AML-193 (cell line): ENCODE measurements at regions not wholly inside any gene's neighbourhood (a gene's known extent, or its start where the extent isn't known, plus 50 kb on each side); places are given as distances from the start of the nearest gene placed in this dataset.

Source experiments
- DNase-seq, 2 experiments: peaks; one replicate each; lab custom pipeline; 2025; lab: John Stamatoyannopoulos, UW

- DNase-seq: no peak
These were observed 65.0 kb downstream of the NOL4 start for GRCh38 chr18:34159691-34160185.

GRCh38 chr18:34158881-34159690, 65.6 kb downstream of the NOL4 start:
- no peak for DNase-seq

DNA sequence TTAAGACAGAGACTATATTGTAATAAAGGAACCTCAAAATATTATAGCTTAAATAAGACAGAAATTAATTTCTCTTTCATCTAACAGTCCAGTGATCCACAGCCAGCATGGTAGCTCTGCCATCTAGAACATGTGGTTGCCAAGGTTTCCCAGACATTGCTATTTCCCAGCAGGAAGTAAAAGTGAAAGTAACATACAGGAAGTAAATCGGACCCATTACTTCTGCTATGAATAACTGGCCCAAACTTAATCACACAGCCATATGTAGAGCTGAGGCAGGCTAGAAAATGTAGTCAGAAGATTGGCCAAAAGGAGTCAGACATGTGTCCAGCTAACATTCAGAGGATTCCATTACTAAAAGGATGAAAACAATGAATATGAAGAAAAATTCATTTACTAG, 71.0 kb downstream of the NOL4 start:
- peak; percentile 27 to 35 for DNase-seq

- no peak for DNase-seq
These were observed 93.7 kb downstream of the NOL4 start for GRCh38 chr18:34131006-34131405.

DNA sequence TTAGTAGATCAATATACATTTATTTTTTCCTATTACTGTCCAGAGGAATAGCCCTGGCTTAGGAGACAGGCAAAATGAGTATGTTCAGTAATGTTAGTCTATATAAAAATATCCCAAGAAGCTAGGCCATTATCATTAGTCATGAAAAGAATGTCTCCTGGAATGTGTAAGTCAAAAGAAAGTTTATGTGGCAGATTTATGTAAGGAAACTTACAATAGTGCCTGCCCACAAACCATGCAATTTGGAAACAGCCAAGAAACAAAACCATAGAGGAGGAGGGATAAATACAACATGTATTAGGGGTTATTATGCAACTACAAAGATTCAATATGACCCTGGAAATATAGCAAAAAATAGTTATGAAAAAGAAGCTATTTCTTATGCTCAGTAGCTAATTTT, 96.3 kb downstream of the NOL4 start:
- DNase-seq: no peak

- DNase-seq: no peak
These were observed 98.6 kb downstream of the NOL4 start for GRCh38 chr18:34126121-34126520.

DNA sequence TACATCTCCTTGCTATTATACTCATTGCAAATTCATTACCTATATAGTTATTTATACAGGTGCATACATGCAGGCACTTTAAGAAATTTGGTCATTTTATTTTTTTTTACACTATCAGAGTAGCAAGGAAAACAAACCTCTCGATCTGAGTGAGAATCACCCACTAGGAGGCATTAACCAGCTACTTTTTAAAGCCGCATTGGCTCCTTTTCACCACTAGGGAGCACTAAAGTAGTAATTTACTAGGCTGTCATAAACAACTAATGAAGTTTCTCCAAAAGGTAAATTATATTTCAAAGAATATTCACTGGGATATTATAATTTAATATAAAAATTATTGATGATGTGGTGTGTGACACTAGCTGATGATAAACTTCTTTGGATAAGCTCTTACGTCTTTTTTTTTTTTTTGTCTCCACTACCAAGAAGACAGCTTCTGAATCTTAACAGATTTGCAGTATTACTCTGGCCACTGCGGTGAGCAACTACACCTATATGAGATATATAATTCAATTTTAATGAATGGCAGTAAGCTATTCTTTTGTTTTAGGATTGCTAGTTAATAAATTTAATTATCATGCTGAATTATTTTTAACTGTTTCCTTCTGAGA, 101.9 kb downstream of the NOL4 start:
- DNase-seq: peak; percentile 51 to 68

GRCh38 chr18:34121200-34121721, 103.5 kb downstream of the NOL4 start:
- DNase-seq: no peak

- DNase-seq: no peak
These were observed 104.4 kb downstream of the NOL4 start for GRCh38 chr18:34120294-34120693.

GRCh38 chr18:34117319-34117718, 107.4 kb downstream of the NOL4 start:
- no peak for DNase-seq

GRCh38 chr18:34115409-34116081, 109.2 kb downstream of the NOL4 start:
- DNase-seq: no peak

GRCh38 chr18:34114996-34115395, 109.7 kb downstream of the NOL4 start:
- DNase-seq: no peak

DNA sequence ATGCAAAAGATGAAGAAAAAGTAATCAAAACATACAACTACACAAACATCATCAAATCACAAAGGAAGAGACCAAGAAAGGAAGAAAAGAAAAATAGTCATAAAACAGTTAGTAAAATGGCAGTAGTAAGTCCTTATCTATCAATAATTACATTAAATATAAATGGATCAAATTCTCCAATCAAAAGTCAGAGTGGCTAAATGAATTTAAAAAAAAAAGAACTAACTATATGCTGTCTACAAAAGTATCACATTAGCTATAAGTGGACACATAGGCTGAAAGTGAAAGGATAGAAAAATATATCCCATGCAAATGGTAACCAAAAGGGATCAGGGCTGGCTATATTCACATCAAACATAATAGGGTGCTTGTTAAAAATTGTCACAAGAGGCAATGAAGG, 116.5 kb downstream of the NOL4 start:
- DNase-seq: no peak

DNA sequence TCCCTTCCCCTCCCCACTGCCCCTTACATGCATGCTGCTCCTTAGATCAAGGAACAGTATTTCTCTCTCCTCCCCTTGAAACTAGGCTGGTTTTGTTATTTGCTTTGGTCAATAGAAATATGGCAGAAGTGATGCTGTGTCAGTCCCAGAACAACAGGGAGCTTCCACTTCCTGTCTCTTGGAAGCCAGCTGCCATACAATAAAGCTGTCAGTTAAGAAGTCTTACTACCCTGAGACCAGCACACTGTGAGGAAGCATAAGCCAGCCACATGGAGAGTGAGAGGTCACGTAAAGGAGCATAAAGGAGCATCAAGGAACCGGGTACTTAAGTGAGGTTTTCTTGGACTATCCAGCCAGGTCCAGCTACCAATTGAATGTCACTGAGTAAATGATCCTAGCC, 126.6 kb downstream of the NOL4 start:
- DNase-seq: no peak

DNA sequence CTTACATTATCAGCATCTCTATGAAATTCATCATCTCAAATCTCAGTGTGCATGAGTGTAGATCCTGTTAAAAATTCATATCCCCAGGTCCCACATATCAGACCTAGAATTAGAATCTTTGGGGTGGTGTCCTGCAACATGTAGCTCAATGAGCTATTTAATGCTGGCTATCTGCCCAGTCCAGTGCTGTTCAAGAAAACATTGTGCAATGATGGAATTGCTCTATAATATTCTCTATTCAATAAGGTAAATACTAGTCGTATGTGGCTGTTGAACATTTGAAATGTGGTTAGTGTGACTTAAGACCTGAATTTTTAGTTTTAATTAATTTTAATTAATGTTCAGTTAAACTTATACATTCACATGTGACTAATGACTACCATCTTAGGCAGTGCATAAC, 127.4 kb downstream of the NOL4 start:
- no peak for DNase-seq

- no peak for DNase-seq
These were observed 130.6 kb downstream of the NOL4 start for GRCh38 chr18:34094148-34094547.

- DNase-seq: no peak
These were observed 131.9 kb downstream of the NOL4 start for GRCh38 chr18:34092796-34093195.

GRCh38 chr18:34086370-34086769, 138.3 kb downstream of the NOL4 start:
- DNase-seq: no peak

GRCh38 chr18:34085140-34085739, 139.5 kb downstream of the NOL4 start:
- no peak for DNase-seq

DNA sequence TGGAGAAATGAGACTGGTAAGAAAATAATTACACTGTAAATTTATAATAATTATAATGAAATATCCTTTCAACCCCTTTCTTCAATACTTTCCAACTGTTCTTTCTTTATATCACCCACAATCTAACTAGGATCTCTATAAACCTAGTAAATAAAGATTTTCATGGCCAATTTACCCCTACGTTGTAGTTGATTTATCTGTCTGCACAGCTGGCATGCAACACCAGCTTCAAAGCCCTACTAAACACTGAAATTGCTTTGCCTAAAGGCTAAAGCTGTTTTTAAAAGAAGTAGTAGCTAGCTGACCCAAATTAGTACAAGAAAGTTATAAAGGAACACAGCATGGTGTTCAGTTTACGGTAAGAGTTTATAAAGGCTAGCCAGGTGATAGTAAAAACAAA, 140.1 kb downstream of the NOL4 start:
- no peak for DNase-seq

DNA sequence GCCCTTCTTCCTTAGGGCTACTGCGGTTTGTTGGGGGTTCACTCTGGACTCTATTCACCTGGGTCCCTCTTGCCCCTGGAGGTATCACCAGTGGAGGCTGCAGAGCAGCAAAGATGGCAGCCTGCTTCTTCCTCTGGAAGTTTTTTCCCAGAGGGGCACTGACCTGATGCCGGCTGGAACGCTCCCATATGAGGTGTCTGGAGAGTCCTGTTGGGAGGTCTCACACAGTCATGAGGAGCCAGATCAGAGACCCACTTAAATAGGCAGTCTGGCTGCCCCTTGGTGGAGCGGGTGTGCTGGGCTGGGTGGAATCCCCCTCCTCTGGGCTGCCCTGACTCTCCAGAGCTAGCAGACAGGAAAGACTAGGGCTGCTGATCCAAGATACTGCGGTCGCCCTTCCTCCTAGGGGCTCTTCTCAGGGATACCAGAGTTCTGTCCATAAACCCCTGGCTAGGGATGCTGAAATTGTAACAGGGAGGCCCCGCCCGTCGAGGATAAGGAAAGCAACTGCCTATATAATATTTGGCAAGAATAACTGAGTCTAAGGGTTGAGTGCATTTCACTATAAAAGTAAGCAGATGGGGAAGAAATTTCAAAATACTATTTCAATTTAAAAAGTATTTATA, 140.7 kb downstream of the NOL4 start:
- no peak for DNase-seq

- no peak for DNase-seq
These were observed 147.1 kb downstream of the NOL4 start for GRCh38 chr18:34077599-34077998.
